GM18499 (cell line): ENCODE measurements at regions not wholly inside any gene's neighbourhood (a gene's known extent, or its start where the extent isn't known, plus 50 kb on each side); places are given as distances from the start of the nearest gene placed in this dataset.

Source experiments
- ATAC-seq: cut with Tn5 transposase; IDR thresholded peaks from one replicate; pipeline ENCODE4 v1.9.1; 2021; ENCODE audit warnings: moderate number of reproducible peaks; ENCODE audit not compliant: insufficient read depth, unreplicated experiment

GRCh38 chr3:182692695-182693094 is 100.6 kb upstream of the ATP11B start:
- ATAC-seq, result no peak

GRCh38 chr3:182693723-182694122 is 99.6 kb upstream of the ATP11B start:
- no peak for ATAC-seq

GRCh38 chr3:182696916-182697315 is 96.4 kb upstream of the ATP11B start:
- no peak for ATAC-seq

- no peak for ATAC-seq
These were observed 95.9 kb upstream of the ATP11B start for GRCh38 chr3:182697345-182697919.

- ATAC-seq, result no peak
These were observed 95.2 kb upstream of the ATP11B start for GRCh38 chr3:182698078-182698477.

- ATAC-seq, result no peak
These were observed 93.6 kb upstream of the ATP11B start for GRCh38 chr3:182699550-182700170.

GRCh38 chr3:182702216-182702615 is 91.1 kb upstream of the ATP11B start:
- no peak for ATAC-seq

- ATAC-seq, result no peak
These were observed 90.1 kb upstream of the ATP11B start for GRCh38 chr3:182703233-182703632.

- no peak for ATAC-seq
These were observed 88.4 kb upstream of the ATP11B start for GRCh38 chr3:182704926-182705325.

GRCh38 chr3:182708810-182709209 is 84.5 kb upstream of the ATP11B start:
- ATAC-seq, result no peak

GRCh38 chr3:182709306-182709705 is 84.0 kb upstream of the ATP11B start:
- no peak for ATAC-seq

- ATAC-seq, result no peak
These were observed 82.6 kb upstream of the ATP11B start for GRCh38 chr3:182710557-182711157.

GRCh38 chr3:182711261-182711683 is 82.0 kb upstream of the ATP11B start:
- no peak for ATAC-seq

GRCh38 chr3:182711853-182712252 is 81.5 kb upstream of the ATP11B start:
- no peak for ATAC-seq

GRCh38 chr3:182713111-182713510 is 80.2 kb upstream of the ATP11B start:
- ATAC-seq, result no peak

GRCh38 chr3:182713743-182714517 is 79.4 kb upstream of the ATP11B start:
- peak; percentile 41 for ATAC-seq

- ATAC-seq, result no peak
These were observed 78.3 kb upstream of the ATP11B start for GRCh38 chr3:182715006-182715405.

- ATAC-seq, result no peak
These were observed 77.1 kb upstream of the ATP11B start for GRCh38 chr3:182716114-182716688.

- ATAC-seq, result peak; percentile 71
These were observed 76.1 kb upstream of the ATP11B start for GRCh38 chr3:182717216-182717615.

- ATAC-seq, result no peak
These were observed 70.4 kb upstream of the ATP11B start for GRCh38 chr3:182722907-182723306.

GRCh38 chr3:182723596-182723995 is 69.7 kb upstream of the ATP11B start:
- no peak for ATAC-seq
